Erythroblast (primary cell): ENCODE measurements at regions not wholly inside any gene's neighbourhood (a gene's known extent, or its start where the extent isn't known, plus 50 kb on each side); places are given as distances from the start of the nearest gene placed in this dataset.

Experiments used
- GATA1 ChIP-seq: IDR thresholded peaks from 2 replicates; pipeline ENCODE4 v1.6.1; 2011; ENCODE audit warnings: low read depth, mild to moderate bottlenecking, control low read depth, low read length, moderate library complexity
- POLR2A ChIP-seq: IDR thresholded peaks from 2 replicates; pipeline ENCODE4 v1.6.1; 2011; ENCODE audit warnings: mild to moderate bottlenecking, low read length

DNA sequence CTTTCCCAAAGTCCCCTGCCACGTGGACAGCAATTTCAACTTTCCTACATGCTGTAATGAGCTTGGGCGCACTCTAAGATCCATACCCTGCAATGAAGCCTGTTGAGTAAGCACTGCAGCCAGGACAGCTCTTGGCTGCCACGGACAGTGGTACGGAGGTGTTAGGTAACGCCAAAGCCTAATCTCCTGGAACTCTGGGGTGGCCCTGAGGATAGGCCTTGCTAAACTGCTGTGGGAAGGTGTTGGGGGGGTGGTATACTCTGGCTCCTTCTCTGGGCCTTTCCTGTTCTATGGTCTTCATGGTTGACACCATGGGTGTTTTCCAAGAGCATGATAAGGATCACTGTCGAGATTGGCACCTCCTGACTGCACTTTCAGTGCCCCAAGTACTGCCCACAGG, 66.4 kb upstream of the PITX1 start:
- TF ChIP-seq POLR2A = no peak
- no peak for TF ChIP-seq GATA1
